HUES6 (cell line): ENCODE measurements at regions not wholly inside any gene's neighbourhood (a gene's known extent, or its start where the extent isn't known, plus 50 kb on each side); places are given as distances from the start of the nearest gene placed in this dataset.
"Not testable (repeated sequence)": the region's sequence is repeated elsewhere in the genome, so short reads cannot be mapped to it uniquely, and the experiment has no call there.

ENCODE experiments used
- H3K27ac ChIP-seq: 2 replicates; pipeline ENCODE4 v1.7.0; 2013; ENCODE audit warnings: low read depth, mild to moderate bottlenecking, low read length, inconsistent platforms
- H3K27me3 ChIP-seq: 2 replicates; pipeline ENCODE4 v1.6.1; 2013; ENCODE audit warnings: low read length; ENCODE audit not compliant: control insufficient read depth, insufficient read depth
- H3K36me3 ChIP-seq: 2 replicates; pipeline ENCODE4 v1.6.1; 2013; ENCODE audit warnings: low read length; ENCODE audit not compliant: control insufficient read depth, insufficient read depth
- H3K4me1 ChIP-seq: 2 replicates; pipeline ENCODE4 v1.6.1; 2013; ENCODE audit warnings: low read length; ENCODE audit not compliant: control insufficient read depth, insufficient read depth
- H3K4me3 ChIP-seq: 2 replicates; pipeline ENCODE4 v1.5.1; 2013; ENCODE audit warnings: low read depth, low read length
- H3K9ac ChIP-seq: one replicate; pipeline ENCODE4 v1.6.1; 2013; ENCODE audit warnings: mild to moderate bottlenecking, low read length
- H3K9me3 ChIP-seq: 2 replicates; pipeline ENCODE4 v1.6.1; 2013; ENCODE audit warnings: low read depth, low read length; ENCODE audit not compliant: control insufficient read depth, insufficient read depth

- H3K27me3 ChIP-seq: no peaks in the 10 kb centered on the region; the same call in 1 of the 2 replicates
- peaks cover 29% of the 10 kb centered on the region for H3K4me1 ChIP-seq
- no peaks in the 10 kb centered on the region for H3K36me3 ChIP-seq
- no peaks in the 10 kb centered on the region for H3K9me3 ChIP-seq
- no peak overlapping the region for H3K27ac ChIP-seq
- no peak overlapping the region for H3K4me3 ChIP-seq
- no peak overlapping the region for H3K9ac ChIP-seq
These were observed 152.1 kb downstream of the LY86 start for GRCh38 chr6:6740595-6740994.

- Histone ChIP-seq H3K36me3 (no peaks in the 10 kb centered on the region), H3K27me3 (no peaks in the 10 kb centered on the region; the same call in 1 of the 2 replicates), H3K4me1 (peaks cover 29% of the 10 kb centered on the region), H3K27ac (no peak overlapping the region), H3K9ac (no peak overlapping the region), H3K4me3 (no peak overlapping the region), H3K9me3 (no peaks in the 10 kb centered on the region)
These were observed 152.7 kb downstream of the LY86 start for GRCh38 chr6:6741264-6741663.

GRCh38 chr6:6742535-6742934, 154.0 kb downstream of the LY86 start:
- H3K27me3 ChIP-seq: no peaks in the 10 kb centered on the region; the same call in 1 of the 2 replicates
- no peaks in the 10 kb centered on the region for H3K36me3 ChIP-seq
- no peak overlapping the region for H3K4me3 ChIP-seq
- no peak overlapping the region for H3K27ac ChIP-seq
- H3K9me3 ChIP-seq: no peaks in the 10 kb centered on the region
- H3K4me1 ChIP-seq: peaks cover 20% of the 10 kb centered on the region
- no peak overlapping the region for H3K9ac ChIP-seq

- H3K27ac ChIP-seq: no peak overlapping the region
- H3K9ac ChIP-seq: no peak overlapping the region
- H3K4me3 ChIP-seq: no peak overlapping the region
- no peaks in the 10 kb centered on the region for H3K36me3 ChIP-seq
- no peaks in the 10 kb centered on the region; the same call in 1 of the 2 replicates for H3K27me3 ChIP-seq
- no peaks in the 10 kb centered on the region for H3K9me3 ChIP-seq
- peaks cover 23% of the 10 kb centered on the region for H3K4me1 ChIP-seq
These were observed 156.0 kb downstream of the LY86 start for GRCh38 chr6:6744551-6744950.

GRCh38 chr6:6745637-6746332, 157.3 kb downstream of the LY86 start:
- H3K4me1 ChIP-seq: peaks cover 31% of the 10 kb centered on the region

GRCh38 chr6:6746333-6746969, 157.9 kb downstream of the LY86 start:
- no peak overlapping the region for H3K9ac ChIP-seq
- no peaks in the 10 kb centered on the region for H3K36me3 ChIP-seq
- no peak overlapping the region for H3K4me3 ChIP-seq
- no peaks in the 10 kb centered on the region; the same call in 1 of the 2 replicates for H3K27me3 ChIP-seq
- no peaks in the 10 kb centered on the region for H3K9me3 ChIP-seq
- H3K27ac ChIP-seq: no peak overlapping the region
- peaks cover 32% of the 10 kb centered on the region for H3K4me1 ChIP-seq

More at GRCh38 chr6:6745637-6746332, 157.3 kb downstream of the LY86 start:
- not testable (repeated sequence) for H3K36me3 ChIP-seq, H3K27me3 ChIP-seq, H3K4me3 ChIP-seq, H3K27ac ChIP-seq, H3K9ac ChIP-seq, H3K9me3 ChIP-seq

GRCh38 chr6:6746970-6747338, 158.4 kb downstream of the LY86 start:
- H3K9me3 ChIP-seq: no peaks in the 10 kb centered on the region
- H3K4me3 ChIP-seq: no peak overlapping the region
- peaks cover 36% of the 10 kb centered on the region for H3K4me1 ChIP-seq
- no peak overlapping the region for H3K27ac ChIP-seq
- H3K27me3 ChIP-seq: no peaks in the 10 kb centered on the region; the same call in 1 of the 2 replicates
- no peaks in the 10 kb centered on the region for H3K36me3 ChIP-seq
- H3K9ac ChIP-seq: no peak overlapping the region

GRCh38 chr6:6747371-6747770, 158.9 kb downstream of the LY86 start:
- Histone ChIP-seq H3K27ac (no peak overlapping the region), H3K4me1 (peaks cover 38% of the 10 kb centered on the region), H3K4me3 (no peak overlapping the region), H3K9me3 (no peaks in the 10 kb centered on the region), H3K27me3 (no peaks in the 10 kb centered on the region; the same call in 1 of the 2 replicates), H3K9ac (no peak overlapping the region), H3K36me3 (no peaks in the 10 kb centered on the region)

- H3K4me3 ChIP-seq: no peak overlapping the region
- no peaks in the 10 kb centered on the region; the same call in 1 of the 2 replicates for H3K27me3 ChIP-seq
- H3K27ac ChIP-seq: no peak overlapping the region
These were observed 159.5 kb downstream of the LY86 start for GRCh38 chr6:6748001-6748400.

GRCh38 chr6:6749702-6750491, 161.4 kb downstream of the LY86 start:
- Histone ChIP-seq H3K27ac (0 out of 2 replicates have a peak overlapping the region, but pooled peaks have one; percentile 4), H3K27me3 (no peaks in the 10 kb centered on the region), H3K9ac (peak overlapping the region; percentile 26), H3K9me3 (no peaks in the 10 kb centered on the region), H3K4me3 (no peak overlapping the region), H3K36me3 (no peaks in the 10 kb centered on the region), H3K4me1 (peaks cover 37% of the 10 kb centered on the region)

More at GRCh38 chr6:6748001-6748400, 159.5 kb downstream of the LY86 start:
- Histone ChIP-seq H3K9me3 (no peaks in the 10 kb centered on the region), H3K4me1 (peaks cover 38% of the 10 kb centered on the region), H3K9ac (no peak overlapping the region), H3K36me3 (no peaks in the 10 kb centered on the region)
